ENCODE measurements at regions not wholly inside any gene's neighbourhood (a gene's known extent, or its start where the extent isn't known, plus 50 kb on each side); places are given as distances from the start of the nearest gene placed in this dataset.
A peak's percentile ranks its signal among the peaks of the same experiment; 100 is the strongest.

GRCh38 chr1:18560692-18561091 lies 70.0 kb upstream of the PAX7 start:
- Histone ChIP-seq H3K4me1 (replicated peaks in 1 of 2; ENCODE audit: control insufficient read depth in 2 of 2, insufficient read depth in 2 of 2, low read length in 2 of 2) (peaks cover 0 to 3% of the 10 kb centered on the region in 2 experiments; a peak in 1 of 5 replicates), H3K79me2 (ENCODE audit: control insufficient read depth, insufficient read depth, low read length) (no peaks in the 10 kb centered on the region), H3K27ac (ENCODE audit: extremely low read depth, low read depth, low read length) (no peak overlapping the region), H3K4me3 (no peak overlapping the region), H3K9me1 (ENCODE audit: control insufficient read depth, insufficient read depth, low read length) (peaks cover 3% of the 10 kb centered on the region), H3K36me3 (ENCODE audit: control insufficient read depth, insufficient read depth, low read length) (no peaks in the 10 kb centered on the region), H4K20me1 (replicated peaks; ENCODE audit: control insufficient read depth, insufficient read depth, low read length) (peaks cover 12% of the 10 kb centered on the region; the same call in 1 of the 2 replicates), H2AFZ (ENCODE audit: low read depth, low read length) (no peak overlapping the region), H3K9me3 (replicated peaks; ENCODE audit: control insufficient read depth, insufficient read depth, low read depth, low read length) (no peaks in the 10 kb centered on the region), H3K27me3 (ENCODE audit: control insufficient read depth in 2 of 2, insufficient read depth in 2 of 2, low read length in 2 of 2) (peaks cover 19 to 54% of the 10 kb centered on the region in 2 experiments), H3K9ac (ENCODE audit: insufficient read depth in 1 of 2, low read depth in 2 of 2, low read length in 2 of 2) (no peak overlapping the region), H3K4me2 (ENCODE audit: insufficient read depth, low read length) (no peak overlapping the region)
- ChIA-PET POLR2A (interaction anchor here (1.0 kb wide), 1 partner anchor 9 kb away, joined by 3 read pairs; no protein-coding TSS in a partner anchor), CTCF (ENCODE audit: low intra/inter-chr PET ratio) (no interaction called here)
- no TSS peak for BruUV-seq (replicated peaks)
- intact Hi-C loops (cut with micrococcal nuclease), result no loop called here
- FAIRE-seq, result peak; percentile 63
- peak in 2 of 4 experiments; percentile 22 to 40 for DNase-seq (ENCODE audit: extremely low read depth in 1 of 4, low spot score in 3 of 4)
- ATAC-seq, result peak; percentile 74
- WGBS (ENCODE audit: insufficient coverage, low coverage, missing lambda C conversion rate), result under 1% methylated on average over 5 of the region's 5 CpGs
- in situ Hi-C loops (cut with MboI), result no loop called here
- TF ChIP-seq ARID2 (IDR thresholded peaks at IDR 0.05) (no peak), CTCFL (IDR thresholded peaks at IDR 0.05; ENCODE audit: borderline replicate concordance, insufficient read depth, low read depth, low read length, poor library complexity, severe bottlenecking) (peak; percentile 27), XRCC4 (IDR thresholded peaks at IDR 0.05; ENCODE audit: extremely low read depth, insufficient read depth, insufficient read length) (no peak), CTCF (IDR thresholded peaks at IDR 0.05 in 2 of 3, conservative IDR thresholded peaks at IDR 0.05 in 1 of 3; ENCODE audit: insufficient read depth in 2 of 3, low read depth in 1 of 3, low read length in 3 of 3) (peak; percentile 32 to 43 (median 37); a peak in 3 of 6 replicates), FOXJ3 (CRISPR knock-in tag; IDR thresholded peaks at IDR 0.05) (no peak), PRPF4 (IDR thresholded peaks at IDR 0.05; ENCODE audit: insufficient read depth, low read depth, low read length, poor library complexity, severe bottlenecking) (no peak), SETDB1 (IDR thresholded peaks at IDR 0.05; ENCODE audit: low read length) (no peak)
